Activated naive CD4-positive, alpha-beta T cell treated with anti-CD3 and anti-CD28 coated beads, Interleukin-2, amount 50 U/mL, for 72 hours (primary cell): ENCODE measurements at regions not wholly inside any gene's neighbourhood (a gene's known extent, or its start where the extent isn't known, plus 50 kb on each side); places are given as distances from the start of the nearest gene placed in this dataset.

Experiments
- ATAC-seq, 2 donors: fragments of 150-1000 bp; cut with Tn5 transposase; 2 replicates each; pipeline ENCODE4 v1.10.0; 2021; ENCODE audit warnings: mild to moderate bottlenecking in 2 of 2, moderate library complexity in 2 of 2
- DNase-seq, 2 donors: peaks; one replicate each; pipeline ENCODE4 v3.0.0; 2021 to 2022; ENCODE audit warnings: low spot score in 2 of 2
- H3K27ac Mint-ChIP-seq, 2 donors: one replicate each; pipeline ENCODE4 v1.8.0; 2022; ENCODE audit warnings: mild to moderate bottlenecking in 2 of 2, mixed read lengths in 2 of 2
- H3K36me3 Mint-ChIP-seq, 2 donors: one replicate each; pipeline ENCODE4 v1.8.0; 2022; ENCODE audit warnings: mixed read lengths in 2 of 2
- H3K9me3 Mint-ChIP-seq, 2 donors: one replicate each; pipeline ENCODE4 v1.8.0; 2022; ENCODE audit warnings: mixed read lengths in 2 of 2

GRCh38 chr3:73762855-73763254, 138.1 kb upstream of the PDZRN3 start:
- Mint-ChIP-seq H3K27ac (no peak overlapping the region), H3K9me3 (peaks cover 4 to 8% of the 10 kb centered on the region in 2 donors), H3K36me3 (no peaks in the 10 kb centered on the region)
- DNase-seq (no peak), ATAC-seq (no peak)

DNA sequence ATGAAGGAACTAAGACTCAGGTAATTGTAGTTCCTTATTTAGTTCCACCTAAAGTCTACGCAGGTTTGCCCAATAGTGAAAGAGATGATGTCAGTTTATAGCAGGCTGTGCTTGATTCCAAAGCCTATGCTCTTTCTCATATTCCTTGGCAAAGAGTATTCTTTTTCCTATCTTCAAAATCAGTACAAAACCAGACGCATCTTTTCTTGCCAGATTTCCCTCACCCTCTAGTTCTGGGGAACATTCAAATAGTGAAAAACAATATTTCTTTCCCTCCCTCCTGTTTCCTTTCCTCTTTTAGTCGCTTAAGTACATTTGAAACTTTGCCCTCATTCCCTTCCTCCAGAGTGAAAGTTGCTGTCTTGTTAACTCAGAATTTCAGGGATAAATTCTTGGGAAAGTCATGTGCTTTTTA, 134.6 kb upstream of the PDZRN3 start:
- ATAC-seq = no peak
- no peak for DNase-seq
- Mint-ChIP-seq H3K9me3 (peaks cover 10 to 16% of the 10 kb centered on the region in 2 donors), H3K36me3 (no peaks in the 10 kb centered on the region), H3K27ac (no peak overlapping the region)

DNA sequence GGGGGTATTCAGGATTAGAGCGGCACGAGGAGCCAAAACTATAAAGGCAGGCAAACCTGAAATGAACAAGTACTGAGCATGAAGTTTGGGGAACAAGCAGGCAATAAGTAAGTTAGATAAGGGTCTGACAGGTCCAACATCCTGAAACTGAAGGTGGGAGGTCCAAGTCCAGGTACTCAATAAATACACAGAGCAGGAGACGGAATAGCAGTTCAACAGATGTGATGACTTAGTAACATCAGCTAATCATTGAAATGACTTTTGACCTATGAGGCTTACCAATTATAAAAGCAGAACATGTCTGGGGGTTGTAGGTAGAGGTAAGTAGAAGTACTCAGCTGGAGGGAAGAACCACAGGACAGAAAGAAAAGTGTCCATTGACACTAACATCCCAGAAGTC, 132.8 kb upstream of the PDZRN3 start:
- no peak for DNase-seq
- Mint-ChIP-seq H3K9me3 (peaks cover 10 to 16% of the 10 kb centered on the region in 2 donors), H3K27ac (no peak overlapping the region), H3K36me3 (no peaks in the 10 kb centered on the region)
- no peak for ATAC-seq

GRCh38 chr3:73753985-73754384, 129.2 kb upstream of the PDZRN3 start:
- H3K9me3 Mint-ChIP-seq = peaks cover 15 to 18% of the 10 kb centered on the region in 2 donors
- DNase-seq (no peak), ATAC-seq (no peak)
- no peaks in the 10 kb centered on the region for H3K36me3 Mint-ChIP-seq
- no peak overlapping the region for H3K27ac Mint-ChIP-seq

- no peaks in the 10 kb centered on the region for H3K36me3 Mint-ChIP-seq
- no peak for DNase-seq
- ATAC-seq = no peak
- peaks cover 15 to 16% of the 10 kb centered on the region in 2 donors for H3K9me3 Mint-ChIP-seq
- no peak overlapping the region for H3K27ac Mint-ChIP-seq
Measured at GRCh38 chr3:73752338-73752737, 127.6 kb upstream of the PDZRN3 start.

DNA sequence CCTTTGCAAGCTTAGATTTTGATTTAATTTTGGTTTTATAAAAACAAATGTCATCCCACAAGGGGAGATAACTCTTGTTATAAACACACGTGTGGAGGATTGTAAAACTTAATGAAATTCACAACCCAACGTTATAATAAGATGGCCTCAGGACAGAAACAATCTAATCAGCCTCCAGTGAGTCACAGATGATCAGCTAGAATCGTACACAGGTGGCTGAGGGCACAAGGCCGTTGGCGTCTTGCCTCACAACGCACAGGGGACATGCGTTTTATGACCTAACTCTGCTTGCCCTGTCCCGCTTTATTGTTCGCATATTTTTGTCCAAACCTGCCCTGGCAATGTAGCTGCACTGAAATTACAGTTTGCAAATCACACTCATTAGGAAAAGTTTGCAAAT, 121.9 kb upstream of the PDZRN3 start:
- H3K9me3 Mint-ChIP-seq = peaks cover 0 to 5% of the 10 kb centered on the region in 2 donors
- ATAC-seq = no peak
- DNase-seq = no peak
- no peak overlapping the region for H3K27ac Mint-ChIP-seq
- no peaks in the 10 kb centered on the region for H3K36me3 Mint-ChIP-seq

- no peaks in the 10 kb centered on the region for H3K36me3 Mint-ChIP-seq
- peaks cover 5 to 9% of the 10 kb centered on the region in 2 donors for H3K9me3 Mint-ChIP-seq
- ATAC-seq = no peak
- no peak overlapping the region for H3K27ac Mint-ChIP-seq
- no peak for DNase-seq
Measured at GRCh38 chr3:73745526-73746191, 120.9 kb upstream of the PDZRN3 start.

DNA sequence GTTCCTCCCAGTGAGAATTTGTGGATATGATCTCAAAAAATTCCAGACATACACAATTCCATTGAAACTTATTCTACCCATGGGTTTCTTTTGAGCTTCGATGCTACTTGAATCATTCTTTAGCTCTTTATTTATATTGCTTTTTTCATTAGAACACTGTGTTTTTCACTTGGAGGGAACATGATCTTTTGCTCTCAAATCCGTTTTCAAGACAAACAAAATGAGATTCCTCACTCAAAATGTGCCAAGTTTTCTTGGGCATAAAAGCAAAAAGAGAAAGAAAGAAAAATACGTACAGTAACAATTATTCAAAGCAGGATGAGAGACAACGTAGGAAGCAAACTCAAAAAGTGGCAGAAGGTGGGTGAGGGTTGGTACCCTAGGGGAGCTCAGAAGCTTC, 118.8 kb upstream of the PDZRN3 start:
- H3K27ac Mint-ChIP-seq = no peak overlapping the region
- DNase-seq = no peak
- no peaks in the 10 kb centered on the region for H3K36me3 Mint-ChIP-seq
- H3K9me3 Mint-ChIP-seq = peaks cover 4 to 5% of the 10 kb centered on the region in 2 donors
- no peak for ATAC-seq

DNA sequence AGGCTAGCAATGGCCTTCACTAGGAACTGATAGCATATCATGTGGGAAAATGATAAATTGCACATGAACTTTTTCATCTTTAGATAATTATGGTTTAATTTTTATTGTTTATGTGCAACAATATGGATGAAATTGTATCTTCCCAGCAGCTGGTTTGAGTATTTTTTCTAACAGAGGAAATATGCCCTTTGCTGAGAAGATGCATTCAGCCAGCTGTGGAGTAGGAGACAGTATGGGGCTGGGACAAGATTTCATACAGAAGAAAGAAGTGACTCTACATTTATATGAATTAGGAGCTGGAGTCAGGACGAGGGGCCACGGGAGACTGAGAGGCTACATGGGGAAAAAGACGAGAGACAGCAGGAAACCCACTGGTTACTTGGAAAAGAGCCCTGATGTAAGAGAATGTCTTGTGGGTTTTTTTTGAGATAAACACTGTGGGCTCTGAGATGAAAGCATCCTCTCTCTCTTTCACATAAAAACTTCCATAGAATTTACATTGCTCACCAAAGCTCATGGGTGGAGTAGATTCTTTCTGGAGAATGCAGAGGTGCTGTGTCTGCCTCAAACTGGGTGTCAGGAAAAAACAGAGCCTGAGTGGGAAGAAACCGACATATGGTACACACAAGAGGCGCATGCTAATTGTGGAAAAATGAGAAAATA, 115.2 kb upstream of the PDZRN3 start:
- DNase-seq (no peak), ATAC-seq (no peak)
- H3K36me3 Mint-ChIP-seq = no peaks in the 10 kb centered on the region
- H3K27ac Mint-ChIP-seq = no peak overlapping the region
- H3K9me3 Mint-ChIP-seq = peaks cover 9 to 13% of the 10 kb centered on the region in 2 donors

- no peak for ATAC-seq
- H3K27ac Mint-ChIP-seq = no peak overlapping the region
- H3K9me3 Mint-ChIP-seq = peaks cover 9 to 13% of the 10 kb centered on the region in 2 donors
- no peak for DNase-seq
- no peaks in the 10 kb centered on the region for H3K36me3 Mint-ChIP-seq
Measured at GRCh38 chr3:73738711-73739110, 114.0 kb upstream of the PDZRN3 start.

- no peaks in the 10 kb centered on the region for H3K36me3 Mint-ChIP-seq
- no peak for DNase-seq
- H3K9me3 Mint-ChIP-seq = peaks cover 8 to 12% of the 10 kb centered on the region in 2 donors
Measured at GRCh38 chr3:73734211-73735089, 109.7 kb upstream of the PDZRN3 start.

DNA sequence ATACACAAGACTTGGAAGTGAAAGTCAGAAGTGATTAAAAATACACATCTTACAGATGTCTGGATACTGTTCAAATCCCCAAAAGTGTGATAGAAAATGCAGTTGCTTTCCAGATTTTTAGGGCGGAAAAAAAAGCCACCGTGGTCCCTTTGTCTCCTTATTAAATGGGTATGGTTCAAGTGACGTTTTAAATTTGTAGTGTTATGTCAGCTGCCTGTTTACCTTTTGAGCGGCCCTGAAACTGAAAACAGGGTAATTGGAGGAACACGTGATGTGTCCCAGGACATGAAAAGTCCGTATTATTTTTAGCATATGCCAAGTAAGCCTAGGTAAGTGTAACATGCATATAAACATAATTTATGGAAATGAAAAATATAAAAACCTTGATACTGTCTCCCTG, 109.0 kb upstream of the PDZRN3 start:
- no peak for DNase-seq
- no peak overlapping the region for H3K27ac Mint-ChIP-seq
- no peaks in the 10 kb centered on the region for H3K36me3 Mint-ChIP-seq
- peaks cover 8 to 12% of the 10 kb centered on the region in 2 donors for H3K9me3 Mint-ChIP-seq
- no peak for ATAC-seq

More at GRCh38 chr3:73734211-73735089, 109.7 kb upstream of the PDZRN3 start:
- H3K27ac Mint-ChIP-seq = no peak overlapping the region
- no peak for ATAC-seq

DNA sequence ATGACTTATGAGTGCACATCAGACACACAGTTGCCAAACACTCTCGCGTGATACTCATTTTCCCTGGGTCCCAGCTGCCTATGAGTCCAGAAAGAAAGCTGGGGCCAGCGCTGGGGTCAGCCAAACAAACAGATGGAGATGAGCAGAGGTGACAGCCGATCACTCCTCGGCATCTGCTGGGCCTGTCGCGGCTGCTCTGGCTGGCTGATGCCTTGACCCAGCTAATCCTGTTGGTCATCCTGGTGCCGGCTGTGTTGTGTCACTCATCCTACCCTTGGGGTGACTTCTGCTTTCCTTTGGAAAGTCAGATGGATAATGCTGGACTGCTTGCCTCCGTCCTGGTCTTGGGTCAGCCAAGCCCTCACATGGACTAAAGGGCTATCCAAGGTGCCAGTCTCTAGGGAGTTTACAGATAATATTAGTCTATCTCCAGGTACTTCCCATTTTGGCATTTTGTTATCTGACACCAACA, 105.3 kb upstream of the PDZRN3 start:
- Mint-ChIP-seq H3K36me3 (no peaks in the 10 kb centered on the region), H3K9me3 (peaks cover 3 to 11% of the 10 kb centered on the region in 2 donors), H3K27ac (no peak overlapping the region)
- ATAC-seq = no peak
- no peak for DNase-seq

DNA sequence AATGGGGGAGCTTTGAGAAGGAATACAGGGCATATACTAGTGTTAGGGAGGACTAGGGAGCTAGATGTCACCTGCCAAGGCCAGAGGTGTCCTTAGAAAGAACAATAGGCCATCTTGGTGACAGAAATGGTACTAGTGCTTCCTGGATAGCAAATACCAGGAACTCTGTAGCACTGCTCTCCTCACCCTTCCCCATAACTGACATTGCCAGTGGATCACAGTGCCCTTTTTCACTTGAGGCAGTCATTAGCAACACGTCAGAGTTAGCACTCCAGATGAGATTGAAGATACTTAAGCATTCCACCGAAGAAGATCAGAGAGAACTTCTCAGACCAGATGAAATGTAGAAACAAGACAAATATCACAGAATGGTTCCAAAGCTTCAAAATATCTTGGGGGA, 103.1 kb upstream of the PDZRN3 start:
- ATAC-seq (no peak), DNase-seq (no peak)
- Mint-ChIP-seq H3K9me3 (peaks cover 5 to 14% of the 10 kb centered on the region in 2 donors), H3K36me3 (no peaks in the 10 kb centered on the region), H3K27ac (no peak overlapping the region)

DNA sequence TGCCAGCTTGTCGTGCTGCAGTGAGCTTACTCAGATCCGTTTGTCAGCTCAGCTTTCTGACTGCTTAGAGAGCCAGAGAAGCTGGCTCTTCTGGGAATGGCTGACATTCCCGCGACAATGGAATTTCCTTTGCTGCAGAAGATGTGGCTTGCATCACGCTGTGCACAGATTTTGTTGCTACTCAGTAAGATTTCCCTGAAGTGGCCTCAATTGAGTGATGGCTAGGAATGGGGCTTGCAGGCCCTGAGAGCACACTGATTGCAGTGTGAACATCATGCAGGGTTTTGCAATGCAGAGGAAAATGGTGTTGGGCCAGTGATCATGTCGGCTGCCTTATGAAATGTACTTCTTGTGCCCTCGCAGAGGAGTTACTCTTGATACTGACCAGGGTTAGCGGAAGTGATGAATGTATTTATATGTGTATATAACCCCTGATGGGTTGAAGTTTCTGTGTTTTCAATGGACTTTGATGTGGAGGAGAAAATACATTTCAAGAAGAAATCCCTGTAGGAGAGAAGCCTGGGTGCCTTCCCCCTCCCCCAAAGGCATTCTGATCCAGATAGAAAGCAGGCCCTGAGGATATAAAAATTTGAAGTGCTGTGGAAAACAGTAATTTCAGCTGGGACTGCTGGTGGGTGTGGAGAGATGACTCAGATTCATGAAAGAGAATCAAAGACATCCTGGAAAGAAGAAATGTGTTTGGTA, 102.5 kb upstream of the PDZRN3 start:
- Mint-ChIP-seq H3K27ac (no peak overlapping the region), H3K36me3 (no peaks in the 10 kb centered on the region), H3K9me3 (peaks cover 10 to 15% of the 10 kb centered on the region in 2 donors)
- ATAC-seq (no peak), DNase-seq (no peak)

GRCh38 chr3:73723596-73723995, 98.9 kb upstream of the PDZRN3 start:
- no peak for ATAC-seq
- H3K9me3 Mint-ChIP-seq = peaks cover 14 to 17% of the 10 kb centered on the region in 2 donors

More at GRCh38 chr3:73723596-73723995, 98.9 kb upstream of the PDZRN3 start:
- DNase-seq = no peak
- H3K27ac Mint-ChIP-seq = no peak overlapping the region
- H3K36me3 Mint-ChIP-seq = no peaks in the 10 kb centered on the region
